HG02759 (cell line): ENCODE measurements at regions not wholly inside any gene's neighbourhood (a gene's known extent, or its start where the extent isn't known, plus 50 kb on each side); places are given as distances from the start of the nearest gene placed in this dataset.
A peak's percentile ranks its signal among the peaks of the same experiment; 100 is the strongest.

Source experiments
- ATAC-seq: cut with Tn5 transposase; IDR thresholded peaks from one replicate; pipeline ENCODE4 v1.9.1; 2021; ENCODE audit warnings: mild to moderate bottlenecking, moderate library complexity; ENCODE audit not compliant: unreplicated experiment

- peak; percentile 95 for ATAC-seq
Observed at GRCh38 chr6:40912158-40912946, 126.7 kb downstream of the UNC5CL start.

- no peak for ATAC-seq
Observed at GRCh38 chr6:40910260-40910893, 128.6 kb downstream of the UNC5CL start.

- ATAC-seq: no peak
Observed at GRCh38 chr6:40909811-40910210, 129.2 kb downstream of the UNC5CL start.

- ATAC-seq: no peak
Observed at GRCh38 chr6:40907198-40907701, 131.8 kb downstream of the UNC5CL start.

- ATAC-seq: no peak
Observed at GRCh38 chr6:40906759-40907158, 132.3 kb downstream of the UNC5CL start.

- ATAC-seq: no peak
Observed at GRCh38 chr6:40904583-40905194, 134.3 kb downstream of the UNC5CL start.

GRCh38 chr6:40903456-40903855 lies 135.6 kb downstream of the UNC5CL start:
- ATAC-seq: no peak

GRCh38 chr6:40901322-40902055 lies 137.5 kb downstream of the UNC5CL start:
- ATAC-seq: no peak

GRCh38 chr6:40900791-40901190 lies 138.2 kb downstream of the UNC5CL start:
- no peak for ATAC-seq

GRCh38 chr6:40899684-40900155 lies 139.3 kb downstream of the UNC5CL start:
- no peak for ATAC-seq

GRCh38 chr6:40898073-40898472 lies 140.9 kb downstream of the UNC5CL start:
- no peak for ATAC-seq

GRCh38 chr6:40897390-40898003 lies 141.5 kb downstream of the UNC5CL start:
- no peak for ATAC-seq

GRCh38 chr6:40896696-40897095 lies 142.3 kb downstream of the UNC5CL start:
- ATAC-seq: no peak

- ATAC-seq: no peak
Observed at GRCh38 chr6:40894962-40895799, 143.8 kb downstream of the UNC5CL start.

- ATAC-seq: no peak
Observed at GRCh38 chr6:40893021-40893420, 146.0 kb downstream of the UNC5CL start.

GRCh38 chr6:40892223-40892622 lies 146.8 kb downstream of the UNC5CL start:
- no peak for ATAC-seq

GRCh38 chr6:40891686-40892085 lies 147.3 kb downstream of the UNC5CL start:
- no peak for ATAC-seq

GRCh38 chr6:40891131-40891530 lies 147.9 kb downstream of the UNC5CL start:
- no peak for ATAC-seq

GRCh38 chr6:40889137-40889832 lies 149.7 kb downstream of the UNC5CL start:
- no peak for ATAC-seq
